ENCODE measurements at regions not wholly inside any gene's neighbourhood (a gene's known extent, or its start where the extent isn't known, plus 50 kb on each side); places are given as distances from the start of the nearest gene placed in this dataset.
"Not testable (repeated sequence)": the region's sequence is repeated elsewhere in the genome, so short reads cannot be mapped to it uniquely, and the experiment has no call there.

DNA sequence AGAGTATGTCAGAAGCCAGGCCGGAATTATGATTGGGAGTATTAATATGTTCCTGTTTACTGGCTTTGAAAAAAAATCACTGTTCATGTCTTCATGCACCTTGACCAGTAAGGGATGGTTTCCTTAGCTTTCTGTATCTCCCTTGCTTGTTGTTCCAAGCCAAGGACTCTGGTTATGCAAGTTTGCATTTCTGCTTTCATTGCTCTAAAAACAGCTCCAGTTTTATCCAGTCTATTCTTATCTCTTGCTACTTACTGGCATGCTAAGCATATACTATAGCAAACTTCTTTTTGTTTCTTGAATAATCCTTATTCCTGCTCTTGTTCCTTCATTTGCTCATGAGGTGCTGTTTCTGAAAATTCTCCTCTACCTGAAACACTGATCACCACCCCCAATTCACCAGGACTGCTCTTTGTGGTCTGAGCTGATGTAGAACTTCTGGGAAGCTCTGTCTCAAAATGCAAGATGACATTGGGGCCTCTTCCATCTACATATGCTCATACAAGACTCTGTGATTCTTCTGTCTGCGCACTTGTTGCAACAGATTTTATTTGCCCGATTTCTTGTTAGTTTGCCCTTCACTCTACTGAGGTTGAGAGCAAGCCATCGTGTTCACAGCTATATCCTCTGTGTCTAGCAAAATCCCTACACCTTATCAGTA is 173.0 kb downstream of the EBLN2 start:
- no peak for DNase-seq

DNA sequence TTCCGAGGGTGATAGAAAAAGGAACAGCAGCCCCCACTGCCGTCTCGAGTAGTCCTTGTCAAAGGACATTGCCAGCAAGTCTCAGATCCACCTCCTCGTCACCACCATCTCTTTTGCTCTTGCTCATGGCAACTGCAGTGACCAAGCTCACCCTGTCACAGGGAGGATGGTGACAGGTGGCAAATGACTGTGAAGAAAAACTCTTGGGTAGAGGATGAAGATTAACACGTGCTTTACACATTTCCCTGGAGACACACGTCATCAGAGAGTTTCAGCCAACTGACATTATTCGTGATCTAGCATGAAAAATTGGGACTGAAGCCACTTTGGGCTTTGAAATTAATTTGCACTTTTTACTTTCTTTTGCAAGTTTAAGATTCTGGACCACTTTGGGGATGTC is 174.3 kb downstream of the EBLN2 start:
- no peak for DNase-seq

DNA sequence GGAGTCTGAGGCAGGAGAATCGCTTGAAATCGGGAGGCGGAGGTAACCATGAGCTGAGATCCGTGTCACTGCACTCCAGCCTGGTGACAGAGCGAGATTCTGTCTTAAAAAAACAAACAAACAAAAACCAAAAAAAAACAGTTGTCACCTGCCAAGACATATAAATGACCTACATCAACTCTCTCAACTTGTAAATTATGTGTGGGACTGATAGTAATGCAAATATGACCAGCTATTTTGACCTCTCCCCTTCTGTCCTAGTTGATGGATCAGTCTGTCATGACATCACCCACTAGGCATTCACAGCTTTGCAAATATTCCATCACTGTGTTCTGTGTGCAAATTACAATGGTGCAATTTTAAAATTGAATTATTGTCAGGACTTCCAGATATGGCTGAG is 175.4 kb downstream of the EBLN2 start:
- no peak for DNase-seq

DNA sequence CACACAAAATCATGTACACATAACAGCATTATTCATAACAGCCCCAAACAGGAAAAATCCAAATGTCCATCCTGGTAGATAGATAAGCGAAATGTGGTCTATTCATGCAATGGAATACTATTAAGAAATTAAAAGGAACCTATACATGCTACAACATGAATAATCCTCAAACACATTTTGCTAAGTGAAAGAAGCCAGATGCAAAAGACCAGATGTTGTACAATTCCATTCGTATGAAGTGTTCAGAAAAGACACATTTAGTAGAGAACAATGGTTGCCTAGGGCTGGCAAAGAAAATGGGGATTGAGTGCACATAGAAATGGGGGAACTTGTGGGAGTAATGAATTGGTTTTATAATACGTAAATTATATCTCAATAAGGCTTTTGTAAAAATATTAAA is 182.3 kb downstream of the EBLN2 start:
- no peak for DNase-seq

DNA sequence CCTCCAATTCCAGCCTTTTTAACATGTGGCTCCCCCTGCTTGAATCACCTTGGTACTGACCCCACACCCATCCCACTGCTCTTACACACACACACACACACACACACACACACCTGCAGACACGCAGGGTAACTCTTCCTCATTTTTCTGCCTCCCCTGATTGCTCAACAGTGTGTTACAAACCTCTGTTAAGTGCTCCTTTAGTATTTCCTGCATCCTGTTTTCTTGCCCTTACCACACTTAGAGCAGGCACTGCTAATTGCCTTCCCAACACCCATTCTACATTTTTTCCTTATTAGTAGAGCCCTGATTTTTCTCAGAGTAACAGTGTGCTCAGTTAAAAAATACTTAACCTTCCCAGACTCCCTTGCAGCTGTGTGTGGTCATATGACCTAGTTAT is 184.0 kb downstream of the EBLN2 start:
- DNase-seq, result no peak

DNA sequence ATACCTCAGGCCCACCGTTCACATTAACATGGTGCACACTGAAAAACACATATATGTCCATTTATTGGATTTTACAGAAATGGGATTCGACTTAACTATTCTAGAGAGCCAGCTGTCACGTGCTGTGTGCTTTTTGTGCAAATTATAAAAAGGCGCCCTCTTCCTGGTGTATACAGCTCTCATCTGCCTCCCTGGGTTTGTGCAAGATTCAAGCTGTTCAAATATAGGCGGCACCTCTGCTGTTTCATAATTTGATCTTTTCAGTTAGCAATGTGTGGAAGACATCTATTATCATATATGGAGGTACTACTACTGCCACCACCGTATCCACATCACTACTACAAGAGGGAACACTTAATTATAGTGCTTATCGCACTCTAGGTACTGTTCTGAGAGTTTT is 187.6 kb downstream of the EBLN2 start:
- DNase-seq, result no peak

DNA sequence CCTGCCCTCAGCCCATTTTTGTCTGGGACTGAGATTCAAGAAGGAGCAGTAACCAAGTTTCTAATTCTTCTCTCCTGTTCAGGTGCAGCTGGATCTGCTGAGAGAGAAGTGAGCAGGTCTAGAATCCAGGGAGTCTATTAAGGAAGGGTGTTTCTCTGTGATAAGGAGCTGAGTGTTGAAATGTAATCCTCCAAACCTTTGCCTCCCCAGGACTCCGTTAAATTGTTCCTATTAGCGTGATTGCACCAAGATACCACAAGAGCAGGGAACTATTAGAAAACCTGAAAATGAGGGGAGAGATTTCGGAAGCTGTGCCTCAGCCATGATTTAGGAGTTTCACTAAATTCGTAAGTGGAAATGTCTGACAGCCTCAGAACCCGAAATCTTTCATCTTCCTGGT is 192.6 kb downstream of the EBLN2 start:
- DNase-seq, result no peak

DNA sequence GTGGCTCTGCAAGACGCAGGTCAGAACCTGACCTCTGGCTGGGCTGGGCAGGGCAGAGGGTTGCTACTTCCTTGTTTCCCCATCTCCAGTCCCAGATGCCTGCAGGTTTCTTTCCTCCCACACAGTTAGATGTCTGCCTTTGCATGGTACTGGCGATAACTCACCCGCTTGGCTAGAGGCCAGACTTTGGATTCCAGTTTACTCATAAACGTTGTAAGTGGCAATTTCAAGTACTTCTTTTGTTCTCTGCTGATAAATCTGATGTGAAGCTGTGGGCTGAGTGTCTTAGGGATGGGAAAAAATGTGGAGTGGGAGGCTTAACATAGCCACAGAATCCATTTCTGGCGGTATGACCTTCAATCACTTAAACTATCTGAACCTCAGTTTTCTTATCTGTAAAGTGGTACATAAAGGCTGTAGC is 194.2 kb downstream of the EBLN2 start:
- peak; percentile 83 for DNase-seq

DNA sequence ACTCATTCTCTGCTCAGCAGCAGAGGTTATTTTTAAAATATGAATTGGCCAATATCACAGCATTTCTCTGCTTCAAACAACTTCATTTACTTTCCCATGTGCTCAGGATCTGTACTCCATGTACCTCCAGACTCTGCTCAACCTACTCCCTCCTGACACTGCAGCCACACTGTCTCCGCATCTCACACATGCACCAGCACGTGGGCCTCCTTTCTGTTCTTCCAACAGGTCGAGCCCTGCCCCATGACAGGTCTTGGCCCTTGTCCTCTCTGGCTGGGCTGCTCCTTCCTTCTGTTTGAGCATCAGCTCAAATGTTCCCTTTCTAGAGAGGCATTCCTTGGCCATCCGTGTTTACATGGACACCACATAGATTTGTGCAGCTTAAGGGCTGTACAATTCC is 195.7 kb downstream of the EBLN2 start:
- no peak for DNase-seq

DNA sequence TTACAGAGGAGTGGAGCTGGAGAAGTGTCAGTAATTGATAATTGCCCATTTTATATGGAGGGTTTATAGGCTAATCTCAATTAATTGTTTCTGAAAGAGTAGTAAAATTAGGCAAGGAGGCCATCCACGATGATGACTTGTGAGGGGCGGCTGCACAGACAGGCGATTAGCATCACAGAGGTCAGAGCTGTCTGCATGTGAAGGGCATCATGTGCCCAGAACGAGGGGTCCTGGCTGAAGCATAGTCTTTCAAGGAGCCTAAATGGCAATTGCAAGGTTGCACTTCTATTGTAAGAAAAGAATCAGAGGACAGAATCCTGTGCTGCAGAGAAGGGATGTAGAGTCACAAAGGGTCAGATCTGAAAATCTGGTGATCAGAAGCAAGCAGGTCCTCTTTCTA is 196.6 kb downstream of the EBLN2 start:
- DNase-seq, result no peak

DNA sequence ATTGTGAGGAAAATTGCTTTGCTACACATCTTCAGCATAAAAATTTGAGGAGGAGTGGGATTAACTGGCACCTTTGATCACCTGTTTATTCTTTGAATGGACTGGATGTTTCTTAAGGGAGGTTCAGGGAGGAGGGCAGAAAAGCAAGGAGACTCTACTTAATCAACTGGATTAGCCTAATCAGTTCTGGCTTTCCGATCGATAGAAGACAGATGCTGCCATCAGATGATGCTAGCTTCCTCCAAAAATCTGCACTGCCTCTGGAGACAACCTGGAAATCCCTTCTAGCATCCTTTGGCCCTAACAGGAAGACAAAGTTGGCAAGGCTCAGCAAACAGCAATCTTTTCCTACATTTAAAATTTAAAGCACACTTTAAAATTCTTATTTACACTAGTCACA is 197.8 kb downstream of the EBLN2 start:
- DNase-seq, result no peak

DNA sequence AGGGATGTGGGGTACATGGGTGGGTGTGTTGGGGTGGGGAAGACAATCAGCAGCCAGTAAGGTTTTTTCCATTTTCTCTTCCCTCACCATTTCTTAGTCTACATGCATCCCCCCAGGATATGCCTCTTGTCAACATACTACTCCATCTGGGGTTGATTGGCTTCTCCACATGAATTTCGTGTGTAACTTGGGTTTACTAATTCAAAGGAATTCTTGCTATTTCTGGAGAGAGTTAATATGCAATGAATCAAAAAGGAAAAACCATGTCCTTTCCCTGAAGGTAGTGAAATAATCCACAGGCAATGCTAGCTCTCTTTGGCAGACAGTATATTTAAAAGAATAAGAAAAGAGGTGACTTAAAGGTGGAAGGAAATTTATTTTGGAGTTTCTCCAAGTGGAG is 198.4 kb downstream of the EBLN2 start:
- DNase-seq, result no peak

DNA sequence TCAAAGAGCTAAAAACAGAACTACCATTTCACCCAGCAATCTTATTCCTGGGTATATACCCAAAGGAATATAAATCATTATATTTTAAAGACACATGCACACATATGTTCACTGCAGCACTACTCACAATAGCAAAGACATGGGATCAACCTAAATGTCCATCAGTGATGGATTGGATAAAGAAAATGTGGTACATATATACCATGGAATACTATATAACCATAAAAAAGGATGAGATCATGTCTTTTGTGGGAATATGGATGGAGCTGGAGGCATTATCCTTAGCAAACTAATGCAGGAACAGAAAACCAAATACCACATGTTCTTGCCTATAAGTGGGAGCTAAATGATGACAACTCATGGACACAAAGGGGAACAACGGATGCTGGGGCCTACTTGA is 205.1 kb downstream of the EBLN2 start:
- not testable (repeated sequence) for DNase-seq

DNA sequence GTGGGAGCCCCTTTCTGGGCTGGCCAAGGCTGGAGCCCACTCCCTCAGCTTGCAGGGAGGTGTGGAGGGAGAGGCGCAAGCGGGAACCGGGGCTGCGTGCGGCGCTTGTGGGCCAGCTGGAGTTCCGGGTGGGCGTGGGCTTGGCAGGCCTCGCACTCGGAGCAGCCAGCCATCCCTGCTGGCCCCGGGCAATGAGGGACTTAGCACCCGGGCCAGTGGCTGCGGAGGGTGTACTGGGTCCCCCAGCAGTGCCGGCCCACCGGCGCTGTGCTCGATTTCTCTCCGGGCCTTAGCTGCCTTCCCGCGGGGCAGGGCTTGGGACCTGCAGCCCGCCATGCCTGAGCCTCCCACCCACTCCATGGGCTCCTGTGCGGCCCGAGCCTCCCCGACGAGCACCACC is 207.7 kb downstream of the EBLN2 start:
- not testable (repeated sequence) for DNase-seq

DNA sequence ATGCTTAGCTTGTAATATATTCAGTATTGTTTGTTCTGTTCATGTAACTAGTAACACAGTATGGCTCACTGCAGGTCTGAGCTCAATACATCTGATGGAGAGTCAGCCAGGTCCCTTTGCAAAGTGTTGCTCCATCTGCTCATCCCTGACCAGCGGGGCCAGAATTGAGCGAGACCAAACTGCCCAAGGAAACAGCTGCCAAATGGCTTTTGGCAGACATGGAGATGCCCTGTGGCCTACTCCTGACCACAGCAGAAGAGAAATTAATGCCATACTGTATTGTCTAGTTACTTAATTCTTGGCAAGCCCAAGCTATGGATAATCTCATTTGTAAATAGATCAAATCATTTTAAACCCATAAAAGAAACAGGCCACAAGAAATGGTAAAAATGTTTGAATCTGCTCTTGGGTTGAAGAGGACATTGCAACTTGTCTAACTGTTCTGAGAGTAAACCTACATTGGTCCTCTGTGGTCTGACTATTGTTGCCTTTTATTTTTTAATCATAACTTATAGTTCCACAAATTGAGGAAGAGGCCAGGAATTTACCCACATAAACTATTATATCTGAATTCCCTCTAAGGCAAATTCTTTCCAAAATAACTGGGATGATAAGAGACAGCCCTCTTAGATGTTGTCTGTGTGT is 209.5 kb downstream of the EBLN2 start:
- peak; percentile 57 for DNase-seq

DNA sequence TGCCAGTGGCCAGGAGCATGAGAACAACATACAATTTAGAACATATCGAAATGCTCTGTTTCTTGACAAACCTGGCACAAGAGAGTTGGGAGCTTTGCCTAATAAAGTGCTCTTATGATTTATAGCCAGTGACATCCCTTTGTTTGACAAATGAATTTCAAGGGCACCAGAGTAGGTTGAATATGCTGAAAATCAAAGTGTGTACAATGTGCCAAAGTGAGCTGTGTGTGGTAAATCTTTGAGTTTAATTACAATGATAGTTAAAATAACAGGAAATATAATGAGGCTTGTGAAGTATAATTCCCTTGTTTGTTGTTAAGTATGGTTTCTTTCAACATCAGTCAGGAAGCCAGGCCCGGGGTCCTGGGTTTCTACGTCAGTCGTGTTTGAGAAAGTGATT is 211.9 kb downstream of the EBLN2 start:
- DNase-seq, result no peak

DNA sequence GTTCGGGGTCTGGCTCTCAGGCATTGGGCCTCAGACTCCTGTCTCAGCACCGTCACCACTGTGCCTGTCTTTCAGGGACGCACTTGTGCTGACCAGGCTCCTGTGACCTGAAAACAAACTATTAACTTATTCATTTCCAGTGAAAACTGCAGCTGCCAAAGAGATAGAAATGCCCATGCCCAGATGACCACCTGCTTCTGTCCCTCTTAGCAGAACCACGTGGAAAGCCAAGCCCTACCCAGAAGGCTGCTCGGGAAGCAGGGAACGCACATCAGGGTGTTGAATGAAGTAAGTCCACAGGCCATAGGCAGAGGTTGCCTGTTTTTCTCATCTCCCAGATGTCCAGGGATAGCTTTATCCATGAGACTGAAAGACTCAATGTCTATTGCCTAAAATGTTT is 219.3 kb downstream of the EBLN2 start:
- DNase-seq, result no peak

DNA sequence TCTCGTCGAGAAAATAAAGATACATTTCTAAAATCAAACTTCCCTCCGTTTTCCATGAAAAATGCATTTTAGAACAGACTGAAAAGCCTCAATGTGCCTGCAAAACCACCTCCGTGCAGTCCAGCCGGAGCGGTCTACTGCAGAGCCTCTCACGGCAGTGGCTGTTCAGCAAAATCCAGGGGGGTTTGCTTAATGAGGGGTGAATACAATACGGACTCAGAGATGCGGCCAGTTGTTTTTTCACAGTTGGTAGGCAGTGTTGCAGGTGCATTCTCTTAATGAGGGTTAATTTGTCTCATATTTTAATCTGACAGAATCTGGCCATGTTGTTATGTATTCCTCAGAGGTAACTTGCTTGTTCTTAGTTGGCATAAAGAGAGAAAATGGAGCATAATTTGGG is 223.0 kb downstream of the EBLN2 start:
- DNase-seq, result no peak

DNA sequence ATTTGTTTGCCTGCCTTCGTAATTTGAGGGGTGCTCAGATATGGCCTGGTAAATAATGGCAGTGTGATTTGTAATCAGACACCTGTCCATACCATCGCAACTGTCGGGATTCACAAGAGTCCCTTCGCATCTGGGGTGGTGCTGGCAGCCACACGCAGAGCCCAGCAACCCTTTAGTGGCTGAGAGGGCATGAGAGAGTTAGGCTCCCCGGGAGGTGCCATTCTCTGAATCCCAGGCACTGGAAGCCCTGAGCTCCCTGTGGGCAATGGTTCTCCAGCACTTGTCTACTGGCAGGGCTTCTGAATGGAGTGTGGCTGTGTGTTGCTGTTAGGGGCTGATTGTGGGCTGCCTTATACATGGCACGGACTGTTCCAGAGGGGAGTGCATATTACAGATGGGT is 230.1 kb downstream of the EBLN2 start:
- no peak for DNase-seq

DNA sequence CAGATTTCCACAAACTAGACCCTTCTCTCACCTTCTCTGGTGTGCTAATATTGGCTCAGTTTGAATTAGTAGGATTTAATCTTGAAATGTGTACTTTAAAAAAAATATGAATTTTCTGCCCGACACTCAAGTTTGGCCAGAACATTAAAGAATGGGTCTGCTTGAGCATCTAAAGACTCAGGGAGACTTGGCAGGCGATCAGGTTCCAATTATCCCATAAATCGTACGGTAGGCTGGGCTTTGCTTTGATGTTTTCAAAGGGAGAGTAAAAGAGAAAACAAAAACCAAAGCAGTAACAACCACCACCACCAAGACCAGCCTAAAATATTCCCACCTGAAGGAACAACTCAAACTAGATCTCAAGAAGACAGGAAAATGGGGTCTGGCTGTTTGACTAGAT is 230.8 kb downstream of the EBLN2 start:
- no peak for DNase-seq

DNA sequence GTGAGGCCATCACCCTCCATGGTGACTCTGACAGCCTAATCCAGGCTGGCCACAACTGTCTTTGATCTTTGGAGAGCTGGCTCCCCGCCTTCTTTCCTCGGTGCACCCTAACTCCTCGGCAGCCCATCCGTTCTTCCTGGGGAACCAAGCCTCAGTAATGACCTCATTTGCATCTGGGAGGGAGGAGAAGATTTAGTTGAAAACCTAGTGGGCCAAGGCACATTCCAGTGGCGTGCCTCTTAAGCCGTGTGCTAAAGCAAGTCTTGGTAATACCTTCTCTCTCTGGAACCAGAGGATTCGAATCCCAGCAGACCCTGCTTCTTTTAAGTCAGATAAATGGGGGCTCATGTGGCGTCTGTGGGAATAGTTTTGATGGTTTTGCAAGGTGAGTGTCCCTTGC is 233.1 kb downstream of the EBLN2 start:
- no peak for DNase-seq

DNA sequence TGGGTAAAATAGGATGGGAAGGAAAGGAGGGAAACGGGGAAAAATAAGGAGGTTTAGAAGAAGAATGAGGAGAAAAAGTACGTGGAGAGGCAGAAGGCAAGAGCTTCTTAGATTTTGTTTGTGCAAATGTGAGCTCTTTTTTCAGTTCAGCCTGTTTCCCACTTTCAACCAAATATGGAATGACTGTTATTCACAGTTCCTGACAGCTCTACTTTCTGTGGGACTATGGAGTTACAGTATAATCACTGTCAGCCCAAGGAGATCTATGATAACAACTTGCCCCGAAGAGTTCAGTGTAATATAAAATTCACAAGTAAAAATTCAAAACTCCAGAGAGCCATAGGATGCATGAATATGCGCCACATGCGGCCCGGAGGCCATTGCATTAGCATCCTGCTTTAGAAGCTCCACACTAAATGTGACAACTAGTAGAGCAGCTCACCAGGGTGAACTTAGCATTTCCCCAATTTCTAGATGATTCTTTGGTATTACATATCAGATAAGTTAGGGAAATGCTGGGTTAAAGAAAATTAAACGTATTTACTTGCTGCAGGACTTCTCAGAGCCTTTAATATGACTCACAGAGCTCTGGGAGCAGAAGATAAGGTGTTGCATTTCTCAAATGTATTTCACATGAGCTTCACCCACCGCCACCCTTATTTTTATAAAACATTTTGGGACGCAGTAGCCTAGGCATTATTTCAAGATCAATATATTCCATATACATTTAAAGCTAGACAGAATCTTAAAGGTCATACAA is 234.6 kb downstream of the EBLN2 start:
- DNase-seq, result no peak

DNA sequence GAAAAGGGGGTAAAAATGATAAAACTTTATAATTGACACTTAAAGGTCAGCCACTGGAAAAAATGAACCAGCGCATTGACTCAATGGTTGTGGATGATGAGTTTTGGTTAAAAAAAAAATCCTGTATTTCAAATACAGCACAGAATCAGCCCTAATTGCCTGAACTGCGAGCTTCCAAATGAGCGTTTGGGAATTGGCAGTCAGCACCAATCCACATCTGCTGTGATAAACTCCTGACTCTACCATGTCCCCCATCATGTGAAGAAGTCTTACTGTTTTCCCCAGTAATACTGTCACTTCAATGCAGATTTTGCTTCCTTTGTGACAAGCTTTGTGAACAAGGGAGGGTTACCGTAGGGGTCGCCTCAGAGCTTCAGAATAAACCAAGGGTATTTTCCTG is 235.4 kb downstream of the EBLN2 start:
- DNase-seq, result no peak
